ENCODE measurements at regions not wholly inside any gene's neighbourhood (a gene's known extent, or its start where the extent isn't known, plus 50 kb on each side); places are given as distances from the start of the nearest gene placed in this dataset.
A peak's percentile ranks its signal among the peaks of the same experiment; 100 is the strongest.

DNA sequence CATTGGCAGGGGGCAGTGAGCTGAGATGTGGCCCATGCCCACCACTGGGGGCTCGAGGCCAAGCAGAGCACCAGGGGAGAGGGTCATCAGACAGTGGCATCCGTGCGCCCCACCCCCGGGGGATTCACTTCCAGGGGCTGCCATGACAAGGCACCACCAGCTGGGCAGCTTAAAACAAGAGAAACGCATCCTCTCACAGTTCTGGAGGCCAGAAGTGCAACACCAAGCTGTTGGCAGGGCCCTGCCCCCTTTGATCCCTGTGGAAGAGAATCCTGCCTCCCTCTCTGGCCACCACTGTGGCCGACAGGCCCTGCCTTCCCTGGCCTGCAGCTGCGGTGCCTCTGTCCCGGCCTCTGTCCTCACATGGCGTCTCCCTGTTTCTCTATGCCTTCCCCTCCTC is 187.7 kb upstream of the ID2 start:
- Histone ChIP-seq H3K4me1 (peaks cover 5 to 43% (median 26%) of the 10 kb centered on the region in 4 donors), H3K36me3 (no peaks in the 10 kb centered on the region), H3K27ac (replicated peaks in 1 of 4) (peak overlapping the region in 1 of 4 donors; percentile 26), H3K4me3 (no peak overlapping the region), H3K27me3 (no peaks in the 10 kb centered on the region), H3K9me3 (no peaks in the 10 kb centered on the region)
- 91% methylated on average over 9 of the region's 9 CpGs for WGBS
- no peak for DNase-seq (ENCODE audit: extremely low spot score)
- intact Hi-C loops (cut with DNase I), result no loop called here
- TF ChIP-seq POLR2AphosphoS5 (IDR thresholded peaks at IDR 0.05) (no peak), POLR2A (IDR thresholded peaks at IDR 0.05; ENCODE audit: low read depth) (no peak), EP300 (IDR thresholded peaks at IDR 0.05) (no peak)
- TF ChIP-seq, protein P1, sequence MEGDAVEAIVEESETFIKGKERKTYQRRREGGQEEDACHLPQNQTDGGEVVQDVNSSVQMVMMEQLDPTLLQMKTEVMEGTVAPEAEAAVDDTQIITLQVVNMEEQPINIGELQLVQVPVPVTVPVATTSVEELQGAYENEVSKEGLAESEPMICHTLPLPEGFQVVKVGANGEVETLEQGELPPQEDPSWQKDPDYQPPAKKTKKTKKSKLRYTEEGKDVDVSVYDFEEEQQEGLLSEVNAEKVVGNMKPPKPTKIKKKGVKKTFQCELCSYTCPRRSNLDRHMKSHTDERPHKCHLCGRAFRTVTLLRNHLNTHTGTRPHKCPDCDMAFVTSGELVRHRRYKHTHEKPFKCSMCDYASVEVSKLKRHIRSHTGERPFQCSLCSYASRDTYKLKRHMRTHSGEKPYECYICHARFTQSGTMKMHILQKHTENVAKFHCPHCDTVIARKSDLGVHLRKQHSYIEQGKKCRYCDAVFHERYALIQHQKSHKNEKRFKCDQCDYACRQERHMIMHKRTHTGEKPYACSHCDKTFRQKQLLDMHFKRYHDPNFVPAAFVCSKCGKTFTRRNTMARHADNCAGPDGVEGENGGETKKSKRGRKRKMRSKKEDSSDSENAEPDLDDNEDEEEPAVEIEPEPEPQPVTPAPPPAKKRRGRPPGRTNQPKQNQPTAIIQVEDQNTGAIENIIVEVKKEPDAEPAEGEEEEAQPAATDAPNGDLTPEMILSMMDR (IDR thresholded peaks at IDR 0.05), result no peak

- peak overlapping the region in 1 of 4 donors; percentile 26 for H3K27ac ChIP-seq (replicated peaks in 1 of 4)
- peaks cover 5 to 43% (median 26%) of the 10 kb centered on the region in 4 donors for H3K4me1 ChIP-seq
- WGBS, result 85% methylated on average over 3 of the region's 3 CpGs
- intact Hi-C loops (cut with DNase I), result no loop called here
- DNase-seq (ENCODE audit: extremely low spot score), result no peak
- TF ChIP-seq EP300 (IDR thresholded peaks at IDR 0.05), result no peak
- TF ChIP-seq POLR2AphosphoS5 (IDR thresholded peaks at IDR 0.05), result peak in 1 of 2 donors; percentile 28
- TF ChIP-seq POLR2A (IDR thresholded peaks at IDR 0.05; ENCODE audit: low read depth), result no peak
- no peaks in the 10 kb centered on the region for H3K9me3 ChIP-seq
- no peaks in the 10 kb centered on the region for H3K27me3 ChIP-seq
- no peaks in the 10 kb centered on the region for H3K36me3 ChIP-seq
- H3K4me3 ChIP-seq, result no peak overlapping the region
Measured at GRCh38 chr2:8494589-8494988, 187.3 kb upstream of the ID2 start.

DNA sequence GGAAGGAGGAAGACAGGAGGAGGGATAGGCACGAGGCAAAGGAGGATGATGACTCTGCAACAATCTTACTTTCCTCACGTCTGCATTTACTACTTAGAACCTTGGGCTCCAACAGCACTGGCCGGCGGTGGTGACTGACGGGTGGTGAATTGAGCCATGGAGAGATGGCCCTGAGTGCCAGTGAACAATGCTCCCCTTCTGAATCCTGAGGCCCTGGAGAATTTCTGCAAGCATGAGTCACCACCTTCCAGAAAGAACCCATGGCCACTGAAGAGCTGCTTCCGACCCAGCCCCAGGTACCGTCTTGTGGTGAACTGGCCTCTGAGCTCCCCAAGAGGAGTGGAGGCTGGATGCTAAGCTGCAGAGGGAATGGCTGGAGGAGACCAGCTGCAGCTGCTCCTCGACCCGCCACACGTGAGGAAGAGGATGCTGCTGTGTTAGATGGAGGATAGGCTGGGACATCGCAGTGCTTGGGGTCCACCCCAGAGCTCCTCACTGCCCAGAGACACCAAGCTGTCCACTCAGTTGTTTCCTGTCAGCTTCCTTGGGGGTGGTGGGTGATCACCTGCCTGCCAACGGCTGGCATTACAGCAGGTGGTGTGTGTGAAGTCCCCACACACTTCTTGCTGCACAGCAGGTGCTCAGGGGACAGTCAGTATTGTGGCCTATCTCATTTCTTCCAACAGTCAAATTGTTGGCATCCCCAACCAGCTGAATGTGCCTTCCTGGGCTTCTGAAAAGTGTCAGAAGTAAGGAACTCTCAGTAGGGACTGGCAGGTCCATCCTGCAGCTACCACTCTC is 186.5 kb upstream of the ID2 start:
- no peak overlapping the region for H3K4me3 ChIP-seq
- DNase-seq (ENCODE audit: extremely low spot score), result no peak
- H3K4me1 ChIP-seq, result peaks cover 5 to 43% (median 26%) of the 10 kb centered on the region in 4 donors
- intact Hi-C loops (cut with DNase I), result no loop called here
- TF ChIP-seq POLR2AphosphoS5 (IDR thresholded peaks at IDR 0.05) (no peak), POLR2A (IDR thresholded peaks at IDR 0.05; ENCODE audit: low read depth) (no peak), EP300 (IDR thresholded peaks at IDR 0.05) (no peak)
- TF ChIP-seq, protein P1 (IDR thresholded peaks at IDR 0.05), result no peak
- H3K9me3 ChIP-seq, result no peaks in the 10 kb centered on the region
- no peaks in the 10 kb centered on the region for H3K27me3 ChIP-seq
- 90% methylated on average over 9 of the region's 12 CpGs for WGBS
- no peak overlapping the region for H3K27ac ChIP-seq (replicated peaks in 1 of 4)
- no peaks in the 10 kb centered on the region for H3K36me3 ChIP-seq

GRCh38 chr2:8496079-8496478 is 185.8 kb upstream of the ID2 start:
- H3K4me1 ChIP-seq, result peaks cover 5 to 36% (median 28%) of the 10 kb centered on the region in 4 donors
- no peaks in the 10 kb centered on the region for H3K27me3 ChIP-seq
- intact Hi-C loops (cut with DNase I), result no loop called here
- no peak overlapping the region for H3K4me3 ChIP-seq
- H3K36me3 ChIP-seq, result no peaks in the 10 kb centered on the region
- H3K9me3 ChIP-seq, result no peaks in the 10 kb centered on the region
- no peak for DNase-seq (ENCODE audit: extremely low spot score)
- H3K27ac ChIP-seq (replicated peaks in 1 of 4), result peak overlapping the region in 1 of 4 donors; percentile 19
- TF ChIP-seq, protein P1 (IDR thresholded peaks at IDR 0.05), result no peak
- TF ChIP-seq EP300 (IDR thresholded peaks at IDR 0.05) (no peak), POLR2AphosphoS5 (IDR thresholded peaks at IDR 0.05) (no peak)
- 75% methylated on average over 4 of the region's 4 CpGs for WGBS

GRCh38 chr2:8496617-8497016 is 185.2 kb upstream of the ID2 start:
- DNase-seq (ENCODE audit: extremely low spot score), result no peak

More at GRCh38 chr2:8496617-8497016, 185.2 kb upstream of the ID2 start:
- no peak overlapping the region for H3K4me3 ChIP-seq
- no peaks in the 10 kb centered on the region for H3K27me3 ChIP-seq
- intact Hi-C loops (cut with DNase I), result no loop called here
- WGBS, result 90% methylated on average over 4 of the region's 4 CpGs
- peak overlapping the region in 1 of 4 donors; percentile 19 for H3K27ac ChIP-seq (replicated peaks in 1 of 4)
- H3K4me1 ChIP-seq, result peaks cover 5 to 31% (median 27%) of the 10 kb centered on the region in 4 donors
- no peaks in the 10 kb centered on the region for H3K36me3 ChIP-seq
- no peak for TF ChIP-seq POLR2AphosphoS5 (IDR thresholded peaks at IDR 0.05)
- no peak for TF ChIP-seq POLR2A (IDR thresholded peaks at IDR 0.05; ENCODE audit: low read depth)
- TF ChIP-seq, protein P1 (IDR thresholded peaks at IDR 0.05), result no peak
- H3K9me3 ChIP-seq, result no peaks in the 10 kb centered on the region

All from esophagus muscularis mucosa (tissue), 4 donors.